Frontal cortex (tissue), 3 donors: ENCODE measurements at regions not wholly inside any gene's neighbourhood (a gene's known extent, or its start where the extent isn't known, plus 50 kb on each side); places are given as distances from the start of the nearest gene placed in this dataset.
"Not testable (repeated sequence)": the region's sequence is repeated elsewhere in the genome, so short reads cannot be mapped to it uniquely, and the experiment has no call there.

Experiments
- DNase-seq, 2 donors: peaks; one replicate each; pipeline ENCODE4 v3.0.0; 2012; ENCODE audit warnings: low spot score in 2 of 2
- FAIRE-seq: peaks from 2 replicates; lab custom pipeline; 2012; peaks lifted over from hg19 to GRCh38; lab: Jason Lieb, UNC
- donor health status: control.
- donor health status: control.
- donor health status: control.

GRCh38 chr4:118575726-118576125 lies 109.5 kb upstream of the METTL14 start:
- not testable (repeated sequence) for FAIRE-seq, DNase-seq

GRCh38 chr4:118576709-118577219 lies 108.4 kb upstream of the METTL14 start:
- not testable (repeated sequence) for DNase-seq, FAIRE-seq

GRCh38 chr4:118585015-118585414 lies 100.2 kb upstream of the METTL14 start:
- DNase-seq (no peak), FAIRE-seq (no peak)

GRCh38 chr4:118586357-118586790 lies 98.8 kb upstream of the METTL14 start:
- DNase-seq = no peak
- no peak for FAIRE-seq

- no peak for FAIRE-seq
These were observed 97.9 kb upstream of the METTL14 start for GRCh38 chr4:118587116-118587831.

GRCh38 chr4:118587946-118588345 lies 97.2 kb upstream of the METTL14 start:
- DNase-seq = no peak

More at GRCh38 chr4:118587116-118587831, 97.9 kb upstream of the METTL14 start:
- no peak for DNase-seq

GRCh38 chr4:118589471-118590055 lies 95.6 kb upstream of the METTL14 start:
- no peak for FAIRE-seq
- no peak for DNase-seq

More at GRCh38 chr4:118587946-118588345, 97.2 kb upstream of the METTL14 start:
- no peak for FAIRE-seq

- DNase-seq = peak; percentile 17 to 62
- not testable (repeated sequence) for FAIRE-seq
These were observed 93.7 kb upstream of the METTL14 start for GRCh38 chr4:118591339-118592046.

- not testable (repeated sequence) for FAIRE-seq, DNase-seq
These were observed 92.9 kb upstream of the METTL14 start for GRCh38 chr4:118592289-118592688.

- FAIRE-seq, DNase-seq: not testable (repeated sequence)
These were observed 89.3 kb upstream of the METTL14 start for GRCh38 chr4:118595883-118596282.

GRCh38 chr4:118625097-118625496 lies 60.1 kb upstream of the METTL14 start:
- not testable (repeated sequence) for DNase-seq, FAIRE-seq

- not testable (repeated sequence) for DNase-seq, FAIRE-seq
These were observed 55.5 kb upstream of the METTL14 start for GRCh38 chr4:118629697-118630096.

- DNase-seq, FAIRE-seq: not testable (repeated sequence)
These were observed 54.3 kb upstream of the METTL14 start for GRCh38 chr4:118630897-118631296.

- not testable (repeated sequence) for FAIRE-seq, DNase-seq
These were observed 53.7 kb upstream of the METTL14 start for GRCh38 chr4:118631321-118632050.

- not testable (repeated sequence) for FAIRE-seq
These were observed 51.7 kb upstream of the METTL14 start for GRCh38 chr4:118633476-118633875.

GRCh38 chr4:118634126-118634875 lies 50.9 kb upstream of the METTL14 start:
- FAIRE-seq, DNase-seq: not testable (repeated sequence)

More at GRCh38 chr4:118633476-118633875, 51.7 kb upstream of the METTL14 start:
- DNase-seq = not testable (repeated sequence)
